ENCODE measurements at regions not wholly inside any gene's neighbourhood (a gene's known extent, or its start where the extent isn't known, plus 50 kb on each side); places are given as distances from the start of the nearest gene placed in this dataset.

- no peak for TF ChIP-seq TCF7L2 (IDR thresholded peaks at IDR 0.05; ENCODE audit: borderline replicate concordance, low read depth, low read length)
- TF ChIP-seq ZNF510 (tag by site-specific recombination; IDR thresholded peaks at IDR 0.05; ENCODE audit: insufficient replicate concordance): no peak
- no peak for TF ChIP-seq ZNF24 (tag by site-specific recombination; IDR thresholded peaks at IDR 0.05)
- TF ChIP-seq, protein P1, sequence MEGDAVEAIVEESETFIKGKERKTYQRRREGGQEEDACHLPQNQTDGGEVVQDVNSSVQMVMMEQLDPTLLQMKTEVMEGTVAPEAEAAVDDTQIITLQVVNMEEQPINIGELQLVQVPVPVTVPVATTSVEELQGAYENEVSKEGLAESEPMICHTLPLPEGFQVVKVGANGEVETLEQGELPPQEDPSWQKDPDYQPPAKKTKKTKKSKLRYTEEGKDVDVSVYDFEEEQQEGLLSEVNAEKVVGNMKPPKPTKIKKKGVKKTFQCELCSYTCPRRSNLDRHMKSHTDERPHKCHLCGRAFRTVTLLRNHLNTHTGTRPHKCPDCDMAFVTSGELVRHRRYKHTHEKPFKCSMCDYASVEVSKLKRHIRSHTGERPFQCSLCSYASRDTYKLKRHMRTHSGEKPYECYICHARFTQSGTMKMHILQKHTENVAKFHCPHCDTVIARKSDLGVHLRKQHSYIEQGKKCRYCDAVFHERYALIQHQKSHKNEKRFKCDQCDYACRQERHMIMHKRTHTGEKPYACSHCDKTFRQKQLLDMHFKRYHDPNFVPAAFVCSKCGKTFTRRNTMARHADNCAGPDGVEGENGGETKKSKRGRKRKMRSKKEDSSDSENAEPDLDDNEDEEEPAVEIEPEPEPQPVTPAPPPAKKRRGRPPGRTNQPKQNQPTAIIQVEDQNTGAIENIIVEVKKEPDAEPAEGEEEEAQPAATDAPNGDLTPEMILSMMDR (tag by site-specific recombination; IDR thresholded peaks at IDR 0.05): no peak
- no peak for TF ChIP-seq ZFP41 (tag by site-specific recombination; IDR thresholded peaks at IDR 0.05; ENCODE audit: borderline replicate concordance)
- TF ChIP-seq ZNF426 (tag by site-specific recombination; IDR thresholded peaks at IDR 0.05): no peak
Measured at GRCh38 chr14:76664790-76665189, 96.5 kb upstream of the VASH1 start.
